ENCODE measurements at regions not wholly inside any gene's neighbourhood (a gene's known extent, or its start where the extent isn't known, plus 50 kb on each side); places are given as distances from the start of the nearest gene placed in this dataset.
A peak's percentile ranks its signal among the peaks of the same experiment; 100 is the strongest.

GRCh38 chr3:24006-24405 is 172.6 kb upstream of the CHL1 start:
- TF ChIP-seq TAF1 (IDR thresholded peaks at IDR 0.05; ENCODE audit: low read depth) (no peak), CREB1 (IDR thresholded peaks at IDR 0.05; ENCODE audit: low read depth) (no peak), FOXM1 (IDR thresholded peaks at IDR 0.05; ENCODE audit: borderline replicate concordance, low read depth) (no peak), ZBTB7A (IDR thresholded peaks at IDR 0.05; ENCODE audit: low read depth) (no peak), YY1 (IDR thresholded peaks at IDR 0.05; ENCODE audit: low read depth) (no peak), CEBPB (IDR thresholded peaks at IDR 0.05) (no peak), NFIC (IDR thresholded peaks at IDR 0.05) (no peak), TCF12 (IDR thresholded peaks at IDR 0.05; ENCODE audit: low read depth) (no peak), RAD21 (IDR thresholded peaks at IDR 0.05; ENCODE audit: low read depth) (no peak), TEAD4 (IDR thresholded peaks at IDR 0.05) (no peak), EGR1 (IDR thresholded peaks at IDR 0.05) (no peak)
- TF ChIP-seq, protein P1, sequence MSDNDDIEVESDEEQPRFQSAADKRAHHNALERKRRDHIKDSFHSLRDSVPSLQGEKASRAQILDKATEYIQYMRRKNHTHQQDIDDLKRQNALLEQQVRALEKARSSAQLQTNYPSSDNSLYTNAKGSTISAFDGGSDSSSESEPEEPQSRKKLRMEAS (IDR thresholded peaks at IDR 0.05): no peak
- TF ChIP-seq, protein P2, sequence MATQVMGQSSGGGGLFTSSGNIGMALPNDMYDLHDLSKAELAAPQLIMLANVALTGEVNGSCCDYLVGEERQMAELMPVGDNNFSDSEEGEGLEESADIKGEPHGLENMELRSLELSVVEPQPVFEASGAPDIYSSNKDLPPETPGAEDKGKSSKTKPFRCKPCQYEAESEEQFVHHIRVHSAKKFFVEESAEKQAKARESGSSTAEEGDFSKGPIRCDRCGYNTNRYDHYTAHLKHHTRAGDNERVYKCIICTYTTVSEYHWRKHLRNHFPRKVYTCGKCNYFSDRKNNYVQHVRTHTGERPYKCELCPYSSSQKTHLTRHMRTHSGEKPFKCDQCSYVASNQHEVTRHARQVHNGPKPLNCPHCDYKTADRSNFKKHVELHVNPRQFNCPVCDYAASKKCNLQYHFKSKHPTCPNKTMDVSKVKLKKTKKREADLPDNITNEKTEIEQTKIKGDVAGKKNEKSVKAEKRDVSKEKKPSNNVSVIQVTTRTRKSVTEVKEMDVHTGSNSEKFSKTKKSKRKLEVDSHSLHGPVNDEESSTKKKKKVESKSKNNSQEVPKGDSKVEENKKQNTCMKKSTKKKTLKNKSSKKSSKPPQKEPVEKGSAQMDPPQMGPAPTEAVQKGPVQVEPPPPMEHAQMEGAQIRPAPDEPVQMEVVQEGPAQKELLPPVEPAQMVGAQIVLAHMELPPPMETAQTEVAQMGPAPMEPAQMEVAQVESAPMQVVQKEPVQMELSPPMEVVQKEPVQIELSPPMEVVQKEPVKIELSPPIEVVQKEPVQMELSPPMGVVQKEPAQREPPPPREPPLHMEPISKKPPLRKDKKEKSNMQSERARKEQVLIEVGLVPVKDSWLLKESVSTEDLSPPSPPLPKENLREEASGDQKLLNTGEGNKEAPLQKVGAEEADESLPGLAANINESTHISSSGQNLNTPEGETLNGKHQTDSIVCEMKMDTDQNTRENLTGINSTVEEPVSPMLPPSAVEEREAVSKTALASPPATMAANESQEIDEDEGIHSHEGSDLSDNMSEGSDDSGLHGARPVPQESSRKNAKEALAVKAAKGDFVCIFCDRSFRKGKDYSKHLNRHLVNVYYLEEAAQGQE (IDR thresholded peaks at IDR 0.05; ENCODE audit: low read depth): no peak
- TF ChIP-seq, protein P3, sequence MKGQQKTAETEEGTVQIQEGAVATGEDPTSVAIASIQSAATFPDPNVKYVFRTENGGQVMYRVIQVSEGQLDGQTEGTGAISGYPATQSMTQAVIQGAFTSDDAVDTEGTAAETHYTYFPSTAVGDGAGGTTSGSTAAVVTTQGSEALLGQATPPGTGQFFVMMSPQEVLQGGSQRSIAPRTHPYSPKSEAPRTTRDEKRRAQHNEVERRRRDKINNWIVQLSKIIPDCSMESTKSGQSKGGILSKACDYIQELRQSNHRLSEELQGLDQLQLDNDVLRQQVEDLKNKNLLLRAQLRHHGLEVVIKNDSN (IDR thresholded peaks at IDR 0.05): no peak

GRCh38 chr3:25056-25455 is 171.5 kb upstream of the CHL1 start:
- TF ChIP-seq YY1 (IDR thresholded peaks at IDR 0.05; ENCODE audit: low read depth) (no peak), EGR1 (IDR thresholded peaks at IDR 0.05) (no peak), TAF1 (IDR thresholded peaks at IDR 0.05; ENCODE audit: low read depth) (no peak), EP300 (IDR thresholded peaks at IDR 0.05; ENCODE audit: borderline replicate concordance) (no peak), FOXM1 (IDR thresholded peaks at IDR 0.05; ENCODE audit: borderline replicate concordance, low read depth) (no peak), RAD21 (IDR thresholded peaks at IDR 0.05; ENCODE audit: low read depth) (no peak), CEBPB (IDR thresholded peaks at IDR 0.05) (no peak), TEAD4 (IDR thresholded peaks at IDR 0.05) (no peak), CREB1 (IDR thresholded peaks at IDR 0.05; ENCODE audit: low read depth) (no peak)
- TF ChIP-seq, protein P2 (IDR thresholded peaks at IDR 0.05; ENCODE audit: low read depth): no peak
- TF ChIP-seq, protein P1 (IDR thresholded peaks at IDR 0.05): no peak

DNA sequence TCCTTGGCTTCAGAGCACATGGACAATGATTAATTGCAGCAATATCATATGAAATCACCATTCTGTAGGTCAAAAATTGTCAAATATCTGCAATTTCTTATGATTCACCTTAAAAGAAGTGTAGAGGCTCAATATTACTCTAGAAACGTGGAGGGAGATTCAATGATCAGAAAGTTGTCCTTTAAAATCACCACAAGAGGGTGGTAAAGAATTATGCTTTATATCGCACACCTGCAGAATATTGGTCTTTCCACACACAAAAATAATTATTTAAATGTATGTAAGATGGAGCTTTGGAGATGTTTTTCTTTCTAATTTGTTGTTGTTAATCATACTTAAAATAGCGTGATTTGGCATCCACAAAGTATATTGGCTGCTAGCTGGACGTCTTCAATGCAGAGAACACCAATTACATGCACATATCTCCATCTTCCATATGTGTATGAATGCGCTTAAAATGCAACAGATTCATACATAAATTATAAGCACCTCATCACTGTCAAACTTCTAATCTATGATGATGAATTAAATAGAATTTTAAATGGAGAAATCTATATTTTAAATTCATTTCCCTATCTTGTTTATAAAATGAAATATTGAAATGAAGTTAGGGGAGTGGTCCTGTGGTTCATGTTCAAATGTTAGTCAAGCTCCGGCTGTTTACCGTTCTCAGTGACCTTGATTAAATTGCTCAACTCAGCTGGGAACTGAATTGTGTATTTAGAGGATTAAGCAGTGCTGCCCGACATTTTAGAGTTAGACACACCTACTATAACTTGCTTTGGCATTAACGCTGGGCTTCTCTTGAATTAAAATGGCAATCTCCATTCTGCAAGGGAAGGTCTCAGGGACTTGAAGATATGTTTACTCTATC is 153.5 kb upstream of the CHL1 start:
- TF ChIP-seq RAD21 (IDR thresholded peaks at IDR 0.05; ENCODE audit: low read depth): peak; percentile 39

DNA sequence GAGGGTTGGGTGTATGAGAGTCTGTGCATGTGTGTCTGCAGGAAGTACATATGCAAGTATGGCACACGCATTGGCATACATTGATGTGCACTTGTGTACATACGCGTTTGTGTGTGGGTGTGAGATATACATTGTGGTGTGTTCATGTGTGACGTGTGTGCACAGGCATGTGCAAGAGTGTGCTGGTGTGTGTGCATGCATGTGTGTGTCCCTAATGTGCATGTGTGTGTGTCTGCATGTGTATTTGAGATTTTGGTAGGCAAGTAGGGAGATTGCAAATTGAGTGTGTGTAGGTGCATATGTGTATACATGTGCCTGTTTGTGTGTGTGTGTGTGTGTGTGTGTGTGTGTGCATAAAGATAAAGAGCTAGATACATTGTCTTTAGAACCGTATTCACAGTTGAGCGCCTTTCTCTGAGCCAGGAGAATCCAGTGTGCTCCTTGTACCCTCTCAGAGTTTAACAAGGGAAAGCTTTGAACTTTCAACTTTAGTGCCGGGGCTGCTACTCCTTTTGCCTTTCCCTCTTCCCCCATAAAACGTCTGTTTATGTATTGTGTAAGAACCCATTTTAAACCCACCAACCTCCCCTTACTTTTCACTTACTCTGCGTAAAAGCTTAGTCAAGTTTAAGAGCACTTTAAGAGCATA is 152.4 kb upstream of the CHL1 start:
- no peak for TF ChIP-seq TAF1 (IDR thresholded peaks at IDR 0.05; ENCODE audit: low read depth)
- no peak for TF ChIP-seq RAD21 (IDR thresholded peaks at IDR 0.05; ENCODE audit: low read depth)
- no peak for TF ChIP-seq TCF12 (IDR thresholded peaks at IDR 0.05; ENCODE audit: low read depth)
- TF ChIP-seq FOXM1 (IDR thresholded peaks at IDR 0.05; ENCODE audit: borderline replicate concordance, low read depth): no peak
- TF ChIP-seq CREB1 (IDR thresholded peaks at IDR 0.05; ENCODE audit: low read depth): no peak
- TF ChIP-seq, protein P1 (IDR thresholded peaks at IDR 0.05): no peak
- TF ChIP-seq ZBTB7A (IDR thresholded peaks at IDR 0.05; ENCODE audit: low read depth): no peak

GRCh38 chr3:46576-46975 is 150.0 kb upstream of the CHL1 start:
- TF ChIP-seq TCF12 (IDR thresholded peaks at IDR 0.05; ENCODE audit: low read depth): no peak
- TF ChIP-seq EGR1 (IDR thresholded peaks at IDR 0.05): no peak
- TF ChIP-seq NFIC (IDR thresholded peaks at IDR 0.05): no peak

GRCh38 chr3:54240-54639 is 142.3 kb upstream of the CHL1 start:
- TF ChIP-seq ZBTB7A (IDR thresholded peaks at IDR 0.05; ENCODE audit: low read depth) (no peak), EP300 (IDR thresholded peaks at IDR 0.05; ENCODE audit: borderline replicate concordance) (no peak), RAD21 (IDR thresholded peaks at IDR 0.05; ENCODE audit: low read depth) (no peak), CEBPB (IDR thresholded peaks at IDR 0.05) (no peak), YY1 (IDR thresholded peaks at IDR 0.05; ENCODE audit: low read depth) (no peak), EGR1 (IDR thresholded peaks at IDR 0.05) (no peak), NFIC (IDR thresholded peaks at IDR 0.05) (no peak), TEAD4 (IDR thresholded peaks at IDR 0.05) (no peak), CREB1 (IDR thresholded peaks at IDR 0.05; ENCODE audit: low read depth) (no peak), TAF1 (IDR thresholded peaks at IDR 0.05; ENCODE audit: low read depth) (no peak), FOXM1 (IDR thresholded peaks at IDR 0.05; ENCODE audit: borderline replicate concordance, low read depth) (no peak), TCF12 (IDR thresholded peaks at IDR 0.05; ENCODE audit: low read depth) (no peak)
- TF ChIP-seq, protein P3 (IDR thresholded peaks at IDR 0.05): no peak
- TF ChIP-seq, protein P1 (IDR thresholded peaks at IDR 0.05): no peak
- TF ChIP-seq, protein P2 (IDR thresholded peaks at IDR 0.05; ENCODE audit: low read depth): no peak

Data from Ishikawa (cell line).